Adrenal gland (tissue), 5 donors: ENCODE measurements at regions not wholly inside any gene's neighbourhood (a gene's known extent, or its start where the extent isn't known, plus 50 kb on each side); places are given as distances from the start of the nearest gene placed in this dataset.

Source experiments
- CTCF ChIP-seq, 6 experiments: fragments of 450-650 bp in 4 of 6; fragments of 200-600 bp in 2 of 6; sonication (generic) in 1 of 6; IDR thresholded peaks; 1 replicate in 5 of 6; 2 replicates in 1 of 6; pipeline versions ENCODE4 v1.5.1 to v1.8.0; 2016 to 2021; ENCODE audit warnings: antibody characterized with exemption in 6 of 6, mild to moderate bottlenecking in 2 of 6, moderate library complexity in 1 of 6
- POLR2A ChIP-seq, 2 donors: fragments of 450-650 bp; IDR thresholded peaks; one replicate each; pipeline ENCODE4 v1.6.1; 2017; ENCODE audit warnings: antibody characterized with exemption in 2 of 2, mild to moderate bottlenecking in 2 of 2, moderate library complexity in 1 of 2
- donor health status: DM: no; HTN: no; CAD: no.

DNA sequence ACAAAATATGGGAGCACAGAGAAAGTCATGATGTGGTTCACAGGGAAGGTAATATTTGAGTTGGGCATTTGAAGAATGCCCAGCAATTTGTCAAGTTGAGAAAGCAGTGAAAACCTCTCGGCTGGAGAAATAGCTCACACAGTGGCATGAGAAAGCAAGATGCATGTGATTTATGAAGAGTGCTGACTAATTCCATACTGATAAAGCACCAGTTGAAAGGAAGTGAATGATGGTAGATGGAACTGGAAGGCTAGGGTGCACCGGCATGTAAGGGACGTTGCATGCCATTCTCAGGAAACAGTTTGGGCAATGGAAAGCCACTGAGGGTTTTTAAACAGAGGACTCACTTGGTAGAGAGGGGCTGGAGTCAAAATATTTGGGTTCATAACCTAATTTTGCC is 53.5 kb upstream of the MTF2 start:
- TF ChIP-seq CTCF (IDR thresholded peaks at IDR 0.05) (no peak), POLR2A (IDR thresholded peaks at IDR 0.05) (no peak)
